Peyer's patch (tissue), 4 donors: ENCODE measurements at regions not wholly inside any gene's neighbourhood (a gene's known extent, or its start where the extent isn't known, plus 50 kb on each side); places are given as distances from the start of the nearest gene placed in this dataset.

ENCODE experiments used
- POLR2A ChIP-seq, 2 donors: fragments of 450-650 bp; IDR thresholded peaks; one replicate each; pipeline ENCODE4 v1.5.1; 2017; ENCODE audit warnings: antibody characterized with exemption in 2 of 2, mild to moderate bottlenecking in 2 of 2, moderate library complexity in 2 of 2
- TF ChIP-seq, protein P1 (sequence below), 6 experiments: fragments of 450-650 bp in 4 of 6; fragments of 200-600 bp in 2 of 6; sonication (generic) in 1 of 6; IDR thresholded peaks; one replicate each; pipeline ENCODE4 v1.5.1; 2017 to 2019; ENCODE audit warnings: antibody characterized with exemption in 6 of 6, mild to moderate bottlenecking in 3 of 6, moderate library complexity in 1 of 6

- no peak for TF ChIP-seq POLR2A (IDR thresholded peaks at IDR 0.05)
- TF ChIP-seq, protein P1, sequence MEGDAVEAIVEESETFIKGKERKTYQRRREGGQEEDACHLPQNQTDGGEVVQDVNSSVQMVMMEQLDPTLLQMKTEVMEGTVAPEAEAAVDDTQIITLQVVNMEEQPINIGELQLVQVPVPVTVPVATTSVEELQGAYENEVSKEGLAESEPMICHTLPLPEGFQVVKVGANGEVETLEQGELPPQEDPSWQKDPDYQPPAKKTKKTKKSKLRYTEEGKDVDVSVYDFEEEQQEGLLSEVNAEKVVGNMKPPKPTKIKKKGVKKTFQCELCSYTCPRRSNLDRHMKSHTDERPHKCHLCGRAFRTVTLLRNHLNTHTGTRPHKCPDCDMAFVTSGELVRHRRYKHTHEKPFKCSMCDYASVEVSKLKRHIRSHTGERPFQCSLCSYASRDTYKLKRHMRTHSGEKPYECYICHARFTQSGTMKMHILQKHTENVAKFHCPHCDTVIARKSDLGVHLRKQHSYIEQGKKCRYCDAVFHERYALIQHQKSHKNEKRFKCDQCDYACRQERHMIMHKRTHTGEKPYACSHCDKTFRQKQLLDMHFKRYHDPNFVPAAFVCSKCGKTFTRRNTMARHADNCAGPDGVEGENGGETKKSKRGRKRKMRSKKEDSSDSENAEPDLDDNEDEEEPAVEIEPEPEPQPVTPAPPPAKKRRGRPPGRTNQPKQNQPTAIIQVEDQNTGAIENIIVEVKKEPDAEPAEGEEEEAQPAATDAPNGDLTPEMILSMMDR (IDR thresholded peaks at IDR 0.05): no peak
These were observed 206.1 kb upstream of the COX7C start for GRCh38 chr5:86411596-86411995.
